GM21515 (cell line): ENCODE measurements at regions not wholly inside any gene's neighbourhood (a gene's known extent, or its start where the extent isn't known, plus 50 kb on each side); places are given as distances from the start of the nearest gene placed in this dataset.

Source experiments
- ATAC-seq: cut with Tn5 transposase; IDR thresholded peaks from one replicate; pipeline ENCODE4 v1.9.1; 2021; ENCODE audit not compliant: unreplicated experiment

DNA sequence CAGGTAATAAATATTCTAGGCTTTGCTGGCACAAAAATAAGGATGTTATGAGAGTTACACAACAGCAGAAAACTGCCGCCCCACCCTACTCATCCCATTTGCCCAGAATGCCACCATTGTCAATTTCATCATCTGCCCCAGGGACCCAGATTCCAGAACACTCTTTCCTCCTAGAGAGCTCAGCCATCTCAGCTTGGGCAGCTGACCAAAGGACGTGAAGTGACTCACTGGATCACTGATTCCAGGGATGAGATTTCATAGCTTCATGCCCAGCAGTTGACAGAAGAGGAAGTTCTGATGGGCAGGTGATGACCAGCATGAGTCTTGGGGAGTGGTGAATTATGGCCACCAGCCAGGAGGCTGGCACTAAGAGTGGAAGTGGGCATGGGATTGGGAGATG lies 450.3 kb downstream of the RMST start:
- no peak for ATAC-seq

DNA sequence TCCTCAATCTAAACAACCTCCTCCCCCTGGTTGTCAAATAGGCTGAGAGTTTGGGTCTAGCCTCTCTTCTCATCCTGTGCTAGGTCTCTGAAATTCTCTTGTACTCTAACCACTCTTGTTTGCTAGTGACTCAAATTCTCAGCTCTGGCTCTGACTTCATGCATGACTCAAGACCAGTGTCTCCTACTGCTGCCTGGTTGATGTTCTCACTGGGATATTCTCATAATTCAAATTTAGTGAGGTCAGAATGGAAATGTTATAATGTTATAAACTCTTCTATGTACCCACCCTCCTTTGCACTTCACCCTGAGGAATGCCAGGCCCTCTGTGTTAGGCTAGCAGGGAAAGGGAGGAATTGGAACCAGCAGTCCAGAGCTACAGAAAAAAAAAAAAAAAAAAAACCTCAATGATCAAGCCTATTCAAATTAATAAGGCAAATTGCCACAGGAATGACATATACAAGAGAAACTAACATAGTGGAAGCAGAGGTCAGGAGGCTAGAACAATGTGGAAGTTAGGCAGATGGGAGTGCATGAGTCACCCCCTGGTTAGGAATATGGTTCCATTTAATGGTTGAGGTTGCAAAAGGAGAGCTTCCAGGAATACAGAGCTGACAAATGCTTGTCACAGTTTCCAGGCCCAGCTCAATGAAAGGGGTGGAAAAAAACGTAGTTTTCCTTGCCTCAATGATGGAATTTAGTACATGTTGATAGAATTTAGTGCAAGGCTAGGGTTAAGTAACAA lies 459.5 kb downstream of the RMST start:
- ATAC-seq: no peak

DNA sequence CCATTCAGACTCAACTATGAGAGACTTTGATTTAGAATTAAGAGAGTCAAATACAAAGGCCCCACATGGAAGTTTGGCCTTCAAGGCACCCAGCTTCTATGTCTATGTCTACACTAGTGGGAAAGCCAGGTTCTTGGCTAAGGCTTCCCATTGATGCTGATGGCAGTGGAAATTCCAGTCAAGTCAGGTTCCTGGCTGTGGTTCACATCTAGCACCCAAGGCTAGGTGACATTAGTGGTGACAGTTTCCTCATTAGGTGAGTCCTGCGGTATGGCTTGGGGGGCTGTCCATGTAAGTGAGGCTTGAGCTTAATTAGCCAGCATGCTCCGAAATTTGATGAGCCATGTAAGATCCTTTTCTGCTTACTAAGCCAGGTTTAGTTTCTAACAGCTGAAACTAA lies 460.9 kb downstream of the RMST start:
- ATAC-seq: no peak

DNA sequence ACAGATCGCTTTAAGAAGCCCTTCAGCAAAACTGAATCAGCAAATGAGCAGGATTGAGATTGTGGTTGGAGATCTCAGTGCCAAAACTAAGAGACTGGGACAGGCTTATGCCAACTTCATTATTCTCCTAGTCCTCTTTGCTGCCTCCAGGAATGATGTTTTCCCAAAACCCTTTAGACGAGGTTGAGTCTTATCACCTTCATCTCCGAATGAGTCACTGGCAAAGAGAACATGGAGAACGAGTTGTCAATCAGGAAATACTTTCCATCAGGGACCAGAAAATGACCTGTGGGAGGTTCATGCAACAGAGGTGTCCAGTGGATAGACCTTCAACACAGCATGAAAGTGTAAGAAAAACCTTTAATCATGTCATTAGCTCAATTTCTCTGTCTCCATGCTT lies 461.5 kb downstream of the RMST start:
- no peak for ATAC-seq

DNA sequence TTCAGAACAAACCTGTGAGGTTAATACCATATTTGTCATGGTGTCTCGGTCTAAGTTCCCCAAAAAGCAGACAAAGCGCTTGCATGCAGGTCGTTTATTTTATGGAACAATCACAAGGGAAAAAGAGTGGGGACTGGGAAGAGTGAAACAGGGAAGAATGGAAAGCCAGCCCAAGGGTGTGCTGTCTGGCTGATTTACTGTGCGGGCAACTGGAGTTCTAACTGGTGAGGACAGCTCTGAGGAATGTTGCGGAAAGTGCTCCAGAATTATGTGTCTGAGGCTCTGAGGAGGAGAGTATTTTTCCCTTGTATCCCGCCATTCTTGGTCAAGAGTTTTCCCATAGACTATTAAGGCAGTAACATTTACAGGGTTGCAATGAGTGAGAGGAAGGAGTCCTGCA lies 465.4 kb downstream of the RMST start:
- ATAC-seq: no peak

DNA sequence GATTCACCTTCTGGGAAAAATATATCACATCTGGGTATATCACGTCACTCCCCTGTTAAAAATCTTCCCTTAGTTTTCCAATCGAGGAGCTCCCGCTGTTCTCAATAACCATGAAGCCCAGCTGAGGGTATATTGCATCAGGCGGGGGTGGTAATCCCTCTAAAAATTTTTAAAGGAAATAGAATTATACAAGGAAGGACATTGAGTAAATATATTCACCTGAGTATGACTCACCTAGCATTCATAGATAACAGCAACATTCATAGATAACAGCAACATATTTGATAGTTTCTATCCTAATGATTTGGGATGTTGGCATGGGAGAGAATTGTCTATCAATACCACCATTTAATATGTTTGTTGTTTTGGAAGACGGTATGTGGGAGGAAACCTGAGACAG lies 473.6 kb downstream of the RMST start:
- ATAC-seq: no peak

DNA sequence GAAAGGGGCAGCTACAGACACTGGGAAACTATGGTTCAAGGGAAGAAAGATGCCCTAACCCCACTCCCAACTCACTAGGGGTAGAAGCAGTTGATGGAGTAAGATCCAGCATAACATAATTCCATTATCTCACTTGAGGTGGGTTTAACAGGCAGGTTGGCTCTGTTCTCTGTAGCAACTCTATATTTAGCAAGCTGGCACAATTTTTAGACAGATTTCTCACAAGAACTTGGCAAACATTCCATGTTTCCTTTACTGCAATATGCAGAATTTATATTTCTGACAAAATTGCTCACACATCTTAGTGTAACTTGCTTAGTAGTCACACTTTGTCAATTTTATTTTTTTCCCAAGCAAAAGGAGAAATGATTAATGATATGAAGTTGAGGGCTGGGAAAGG lies 475.4 kb downstream of the RMST start:
- no peak for ATAC-seq

DNA sequence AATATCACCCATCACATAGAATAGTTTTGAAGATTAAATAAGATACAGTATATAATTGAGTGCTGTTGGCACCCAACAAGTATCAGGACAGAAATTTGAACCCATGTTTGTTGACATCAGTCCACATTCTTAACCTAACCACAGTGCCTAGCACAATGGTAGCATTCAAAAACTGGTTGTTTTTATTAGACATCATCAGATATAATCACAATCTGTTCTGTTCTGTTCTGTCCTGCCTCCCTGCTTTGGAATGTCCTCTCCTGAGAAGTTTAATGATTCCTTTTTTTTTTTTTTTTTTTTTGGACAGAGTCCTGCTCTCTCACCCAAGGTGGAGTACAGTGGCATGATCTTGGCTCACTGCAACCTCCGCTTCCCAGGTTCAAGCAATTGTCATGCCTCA lies 476.6 kb downstream of the RMST start:
- no peak for ATAC-seq

DNA sequence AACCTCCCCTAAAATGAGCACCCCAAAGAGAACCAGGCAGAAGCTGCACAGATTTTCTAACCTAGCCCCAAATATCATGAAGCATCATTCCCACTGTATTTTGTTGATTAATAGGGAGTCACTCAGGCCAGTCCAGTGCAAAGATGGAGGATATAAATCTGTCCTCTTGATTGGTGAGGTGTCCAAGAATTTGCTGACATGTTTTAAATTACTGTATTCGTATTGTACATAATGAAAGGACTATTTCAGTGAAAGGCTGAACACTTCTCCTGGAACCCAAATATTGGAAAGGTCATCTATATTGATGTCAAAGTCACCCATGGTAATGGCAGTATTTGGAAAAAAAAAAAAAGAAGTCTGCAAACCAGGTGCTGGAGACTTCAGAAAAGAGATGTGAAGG lies 477.5 kb downstream of the RMST start:
- no peak for ATAC-seq

DNA sequence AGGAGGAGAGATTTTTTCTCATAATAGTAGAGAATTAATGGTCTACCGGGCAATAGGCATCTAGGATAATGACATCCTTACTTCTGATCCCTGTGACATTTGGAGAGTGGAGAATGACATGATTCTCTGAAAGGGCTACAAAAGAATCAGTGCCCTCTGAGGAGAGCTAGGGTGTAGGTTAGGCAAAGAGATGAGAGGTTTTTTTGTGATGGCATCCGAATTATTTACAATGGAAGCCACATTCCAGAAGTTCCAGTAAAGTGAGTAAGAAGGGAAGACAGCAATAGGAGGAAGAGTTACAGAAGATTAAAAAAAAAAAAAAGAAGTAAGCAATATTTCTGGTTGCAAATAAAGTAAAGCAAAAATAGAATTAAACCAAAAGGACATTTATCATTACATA lies 478.0 kb downstream of the RMST start:
- no peak for ATAC-seq

DNA sequence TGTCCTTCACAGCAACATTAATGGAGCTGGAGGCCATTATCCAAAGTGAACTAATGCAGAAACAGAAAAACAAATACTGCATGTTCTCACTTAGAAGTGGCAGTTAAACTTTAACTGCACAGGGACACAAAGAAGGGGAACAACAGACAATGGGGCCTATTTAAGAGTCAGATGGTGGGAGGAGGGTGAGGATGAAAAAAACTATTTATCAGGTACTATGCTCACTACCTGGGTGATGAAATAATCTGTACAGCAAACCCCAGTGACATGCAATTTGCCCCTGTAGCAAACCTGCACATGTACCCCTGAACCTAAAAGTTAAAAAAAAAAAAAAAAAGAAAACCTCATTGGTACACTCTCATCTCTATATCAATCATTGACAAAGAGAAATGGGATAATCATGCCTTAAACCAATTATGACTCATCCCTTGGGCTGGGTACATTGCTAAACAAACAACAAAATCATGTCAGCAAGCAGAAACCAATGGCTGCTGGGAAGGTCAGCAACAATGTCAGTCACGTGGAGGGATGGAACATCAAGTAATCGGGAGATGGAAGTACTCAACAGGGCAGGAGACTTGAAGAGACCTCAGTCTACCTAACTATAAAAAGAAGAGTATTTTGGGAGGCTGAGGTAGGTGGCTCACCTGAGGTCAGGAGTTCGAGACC lies 479.2 kb downstream of the RMST start:
- no peak for ATAC-seq

DNA sequence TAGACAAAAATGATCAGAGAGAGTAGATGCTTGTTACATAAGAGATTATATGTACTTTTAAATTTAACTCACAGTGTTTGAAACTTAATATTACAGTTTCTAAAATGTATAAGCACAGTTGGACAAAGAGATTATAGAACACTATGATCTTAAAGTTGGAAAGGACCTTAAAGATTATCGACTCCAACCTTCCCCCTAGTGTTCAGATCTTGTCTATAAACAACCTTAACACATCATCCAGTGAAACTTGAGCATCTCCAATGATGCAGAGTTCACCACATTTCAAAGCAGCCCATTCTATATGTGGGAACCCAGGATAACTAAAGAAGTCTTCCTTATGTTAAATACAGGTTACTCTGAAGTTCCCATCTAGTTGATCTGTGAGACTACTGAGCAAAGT lies 480.8 kb downstream of the RMST start:
- ATAC-seq: no peak

DNA sequence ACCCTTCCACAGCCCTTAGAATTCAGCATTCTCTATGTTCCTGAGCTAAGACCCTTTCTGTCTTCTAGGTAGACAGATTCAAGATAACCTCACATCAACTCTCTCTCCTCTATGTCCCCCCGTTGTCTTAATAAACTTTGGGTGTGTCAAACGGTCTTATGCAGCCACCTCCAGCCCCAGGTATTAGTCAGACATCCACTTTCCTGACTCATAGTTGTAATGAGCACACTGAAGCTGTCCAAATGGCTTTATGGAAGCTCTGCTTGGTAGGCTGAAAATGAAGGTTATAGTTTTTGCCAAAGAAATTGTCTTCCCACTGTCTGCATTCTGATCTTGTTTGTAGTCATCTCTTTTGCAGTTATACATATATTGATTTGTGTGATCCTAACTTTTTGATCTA lies 482.0 kb downstream of the RMST start:
- no peak for ATAC-seq

DNA sequence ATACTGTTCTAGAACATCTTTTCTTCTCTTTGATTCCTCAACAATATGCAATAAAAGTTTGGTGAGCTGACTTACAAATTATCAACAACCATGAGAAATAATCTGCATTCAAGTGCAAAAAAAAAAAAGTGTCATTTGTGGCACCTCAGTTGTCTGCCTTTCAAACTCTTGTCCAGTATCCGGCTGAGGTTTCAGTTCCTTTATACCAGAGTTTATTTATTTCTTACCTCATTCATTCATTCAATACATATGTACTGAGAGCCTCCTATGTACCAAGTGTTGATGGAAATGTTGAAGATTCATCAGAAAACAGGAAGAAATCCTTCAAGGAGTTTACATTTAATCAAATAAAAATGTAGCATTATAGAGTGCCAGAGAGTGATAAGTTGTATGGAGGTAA lies 484.1 kb downstream of the RMST start:
- ATAC-seq: no peak

DNA sequence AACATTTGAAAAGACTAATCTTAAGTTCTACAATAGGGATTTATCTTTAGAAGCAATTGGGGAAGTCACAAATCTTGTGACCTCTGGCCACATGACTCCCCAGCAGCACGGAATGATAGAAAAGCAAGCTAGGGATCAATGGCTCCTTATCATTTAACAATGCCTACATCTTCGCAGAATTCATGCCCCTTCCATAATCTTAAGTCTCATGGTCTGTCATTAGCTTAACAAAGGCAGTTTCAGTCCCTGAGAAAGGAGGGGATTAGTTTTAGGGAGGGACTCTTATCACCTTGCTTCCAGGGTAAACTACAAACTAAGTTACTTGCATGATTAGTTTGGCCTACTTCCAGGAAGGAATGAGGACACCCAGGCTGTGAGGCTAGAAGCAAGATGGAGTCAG lies 486.0 kb downstream of the RMST start:
- no peak for ATAC-seq

DNA sequence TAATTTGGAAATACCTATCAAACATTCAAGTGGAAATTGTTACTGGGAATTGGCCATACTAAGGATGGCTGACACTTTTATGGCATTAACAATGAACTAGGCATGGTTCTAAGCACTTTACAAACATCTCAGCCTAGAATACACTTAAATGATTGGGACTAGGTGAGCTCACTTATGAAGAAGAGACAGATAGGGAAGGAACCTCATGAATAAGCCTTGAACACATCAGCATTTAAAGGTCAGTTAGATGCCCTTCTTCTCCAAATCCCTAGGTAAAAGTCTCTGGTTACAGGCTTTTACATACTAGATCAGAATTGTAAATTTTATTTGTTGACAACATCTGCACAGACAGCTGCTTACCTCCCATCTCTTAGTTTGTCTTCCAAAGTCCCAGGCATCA lies 488.6 kb downstream of the RMST start:
- no peak for ATAC-seq

DNA sequence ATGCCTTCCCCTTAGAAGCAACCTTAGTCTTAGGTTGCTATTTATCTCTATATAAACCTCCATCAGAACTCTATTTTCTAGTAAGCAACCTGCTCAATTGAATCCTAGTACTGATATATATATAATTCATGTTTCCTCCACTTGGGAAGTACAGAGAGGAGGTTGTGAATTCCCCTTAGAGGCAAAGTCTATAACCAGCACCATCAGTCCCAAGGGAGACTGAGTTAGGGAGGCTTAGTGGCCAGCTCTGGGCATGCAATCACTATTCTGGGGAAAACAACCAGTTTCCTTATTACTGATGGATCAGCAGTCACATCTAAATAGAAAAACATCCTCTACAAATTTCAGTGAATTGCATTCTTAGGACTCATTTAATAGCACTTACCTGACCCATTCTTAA lies 489.1 kb downstream of the RMST start:
- ATAC-seq: no peak

DNA sequence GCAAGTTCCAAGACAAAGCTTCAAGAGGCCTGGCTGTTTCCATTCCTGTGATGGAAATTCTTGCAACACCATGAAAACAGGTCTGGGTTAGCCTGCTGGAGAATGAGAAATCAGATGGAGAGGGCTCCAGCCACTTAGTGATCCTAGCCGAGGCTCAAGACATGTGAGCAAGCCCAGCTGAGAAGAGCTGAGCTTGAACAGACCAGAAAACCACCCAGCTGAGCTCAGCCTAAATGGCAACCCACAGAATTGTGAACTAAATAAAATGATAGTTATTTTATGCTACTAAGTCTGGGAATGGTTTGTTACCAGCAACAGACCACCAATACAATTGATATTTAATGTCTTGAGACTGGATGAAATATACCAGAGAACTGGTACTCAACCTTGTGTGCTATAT lies 494.5 kb downstream of the RMST start:
- no peak for ATAC-seq

DNA sequence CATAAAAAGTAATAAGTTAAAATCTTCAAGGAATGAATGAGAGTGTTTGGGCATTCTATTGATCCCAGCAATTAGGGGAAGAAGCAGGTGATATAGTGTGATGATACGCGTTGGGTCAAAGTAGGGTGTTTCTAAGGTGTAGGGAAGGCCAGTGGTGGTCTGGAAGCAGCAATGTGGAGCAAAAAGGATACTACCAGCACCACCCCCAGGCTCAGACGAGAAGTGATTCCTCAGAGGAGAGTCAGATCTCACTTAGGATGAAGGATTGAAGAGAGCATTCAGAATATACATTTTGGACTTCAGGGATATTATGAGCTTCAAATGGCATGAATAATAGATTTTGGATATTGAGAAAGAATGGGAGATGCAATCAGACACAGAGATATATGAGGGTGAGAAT lies 497.6 kb downstream of the RMST start:
- no peak for ATAC-seq

DNA sequence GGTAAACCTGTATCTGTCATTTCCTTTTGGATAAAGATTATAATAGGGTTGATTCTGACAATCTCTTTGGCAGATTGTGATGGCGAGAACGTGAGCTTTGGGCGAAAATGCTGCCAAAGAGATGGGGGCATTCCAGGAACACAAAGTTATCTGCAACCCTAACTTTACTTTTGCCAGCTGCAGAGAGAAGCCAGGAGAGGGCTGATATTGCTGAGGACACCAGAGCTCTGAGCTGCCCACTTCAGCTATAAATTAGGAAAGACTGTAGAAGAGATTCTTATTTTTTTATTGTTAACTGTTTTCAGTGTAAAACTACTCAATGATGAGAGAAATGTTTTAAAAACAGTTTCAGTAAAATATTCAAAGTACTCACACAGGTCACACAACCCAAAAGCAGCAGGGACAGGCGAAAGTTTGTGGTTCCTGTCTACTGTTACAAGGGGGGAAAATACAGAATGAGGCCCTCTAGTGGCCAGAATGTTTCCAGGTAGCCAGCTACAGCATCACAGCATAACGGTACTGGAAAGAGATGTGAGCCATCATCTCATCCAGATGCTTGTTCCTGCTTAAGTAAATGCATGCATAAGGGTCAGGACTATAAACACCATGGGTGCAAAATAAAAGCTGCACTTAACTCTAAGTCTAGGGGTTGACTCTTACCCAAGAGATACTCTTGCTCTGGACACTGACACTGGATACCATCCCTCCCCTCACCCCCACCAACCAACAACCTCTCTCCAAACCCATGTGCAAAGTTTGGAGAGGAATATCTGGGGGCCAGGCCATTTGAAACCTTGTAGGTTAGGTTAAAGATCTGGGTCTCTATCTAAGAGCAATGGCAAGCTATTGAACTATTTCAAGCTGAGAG lies 498.4 kb downstream of the RMST start:
- peak; percentile 96 for ATAC-seq

DNA sequence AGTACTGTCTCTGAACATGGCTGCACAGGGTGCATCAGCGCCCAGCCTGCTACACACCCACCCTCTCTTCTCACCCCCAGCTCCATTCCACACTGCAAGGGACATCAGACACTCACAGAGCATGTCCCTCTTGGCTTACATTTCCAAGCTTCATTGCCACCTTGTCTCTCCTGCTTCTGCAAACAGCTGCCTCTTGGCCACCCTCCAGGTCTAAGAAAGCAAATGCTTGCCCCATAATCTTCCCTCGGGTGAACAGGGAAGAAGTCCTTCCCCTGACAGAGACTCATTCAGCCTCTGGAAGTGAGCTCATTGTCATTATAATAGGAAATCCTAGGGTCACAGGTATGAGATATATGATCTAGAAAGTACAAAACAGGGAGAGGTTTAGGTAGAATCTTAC lies 505.2 kb downstream of the RMST start:
- no peak for ATAC-seq

DNA sequence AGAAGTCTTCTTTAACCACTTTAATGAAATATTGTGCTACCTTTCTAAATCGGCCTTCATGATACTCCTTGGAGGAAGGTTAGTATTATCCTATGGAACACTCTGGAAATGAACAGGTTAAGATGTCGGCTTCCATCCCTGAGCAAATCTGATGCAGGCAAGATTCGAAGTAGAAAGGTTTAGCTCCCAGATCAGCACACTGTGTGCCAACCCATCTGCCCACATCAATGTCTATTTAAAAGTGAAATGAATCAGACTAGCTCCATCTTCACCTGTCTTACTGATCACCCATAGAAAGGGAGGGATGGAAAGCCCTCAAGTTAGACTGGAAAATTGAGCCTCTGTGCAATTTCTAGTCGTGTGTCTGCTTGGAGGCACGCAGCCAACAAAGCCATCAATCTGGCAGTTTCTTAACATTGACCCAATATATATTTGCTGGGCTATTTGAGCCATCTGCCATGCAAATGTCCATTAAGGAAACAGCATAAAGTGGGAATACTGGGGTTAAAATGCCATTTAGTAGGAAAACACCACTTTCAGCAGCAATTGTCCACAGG lies 506.1 kb downstream of the RMST start:
- ATAC-seq: no peak
